Esophagus muscularis mucosa (tissue), 4 donors: ENCODE measurements at regions not wholly inside any gene's neighbourhood (a gene's known extent, or its start where the extent isn't known, plus 50 kb on each side); places are given as distances from the start of the nearest gene placed in this dataset.
"Not testable (repeated sequence)": the region's sequence is repeated elsewhere in the genome, so short reads cannot be mapped to it uniquely, and the experiment has no call there.

Experiments
- DNase-seq: peaks from one replicate; pipeline ENCODE4 v3.0.0-alpha.2; 2017; ENCODE audit errors: extremely low spot score
- H3K27ac ChIP-seq, 4 donors: fragments of 200-600 bp; sonication (generic); replicated peaks in 1 of 4; 1 replicate in 3 of 4; 2 replicates in 1 of 4; pipeline ENCODE4 v1.5.1; 2016 to 2019; ENCODE audit warnings: mild to moderate bottlenecking in 1 of 4
- H3K27me3 ChIP-seq, 4 donors: fragments of 200-600 bp; sonication (generic); one replicate each; pipeline versions ENCODE4 v1.5.1 to v1.6.0; 2016 to 2019
- H3K36me3 ChIP-seq, 4 donors: fragments of 200-600 bp; sonication (generic); one replicate each; pipeline ENCODE4 v1.5.1; 2016 to 2019
- H3K4me1 ChIP-seq, 4 donors: fragments of 200-600 bp; sonication (generic); one replicate each; pipeline ENCODE4 v1.5.1; 2016 to 2019
- H3K4me3 ChIP-seq, 4 donors: fragments of 200-600 bp; sonication (generic); 1 replicate in 2 of 4; 2 replicates in 2 of 4; pipeline ENCODE4 v1.5.1; 2016 to 2019; ENCODE audit warnings: mild to moderate bottlenecking in 4 of 4, moderate library complexity in 1 of 4
- H3K9me3 ChIP-seq, 4 donors: fragments of 200-600 bp; sonication (generic); 1 replicate in 3 of 4; 2 replicates in 1 of 4; pipeline ENCODE4 v1.5.1; 2016 to 2019
- EP300 ChIP-seq: sonication (generic); formaldehyde crosslinking; IDR thresholded peaks from one replicate; pipeline ENCODE4 v1.6.1; 2017; ENCODE audit warnings: antibody characterized with exemption
- POLR2A ChIP-seq: fragments of 450-650 bp; IDR thresholded peaks from one replicate; pipeline ENCODE4 v1.6.1; 2017; ENCODE audit warnings: antibody characterized with exemption, moderate library complexity, mild to moderate bottlenecking, low read depth
- POLR2AphosphoS5 ChIP-seq, 2 donors: sonication (generic); formaldehyde crosslinking; IDR thresholded peaks; one replicate each; pipeline ENCODE4 v1.6.1; 2017; ENCODE audit warnings: antibody characterized with exemption in 2 of 2
- WGBS: methylation state at CpG from one replicate; pipeline ENCODE4 v1.1.5; 2018; 5-methylcytosine and 5-hydroxymethylcytosine counted together
- intact Hi-C: fragments of 100-400 bp; cut with DNase I; formaldehyde crosslinking; loops from one replicate; pipeline ENCODE4 v1.15.1; 2023

GRCh38 chr7:1620176-1620575 is 49.9 kb upstream of the ELFN1 start:
- H3K27ac ChIP-seq, intact Hi-C loops, DNase-seq, H3K4me3 ChIP-seq, H3K9me3 ChIP-seq, H3K36me3 ChIP-seq, H3K4me1 ChIP-seq: not testable (repeated sequence)
- WGBS = 91% methylated on average over 17 of the region's 17 CpGs
- H3K27me3 ChIP-seq = peaks cover 0 to 67% (median 0%) of the 10 kb centered on the region in 4 donors

GRCh38 chr7:1619152-1620079 is 49.6 kb upstream of the PSMG3 start:
- no peak overlapping the region for H3K4me3 ChIP-seq
- intact Hi-C loops = no loop called here
- WGBS = 90% methylated on average over 51 of the region's 54 CpGs
- H3K4me1 ChIP-seq = no peaks in the 10 kb centered on the region
- no peaks in the 10 kb centered on the region for H3K9me3 ChIP-seq
- DNase-seq = no peak
- no peak overlapping the region for H3K27ac ChIP-seq
- H3K36me3 ChIP-seq = no peaks in the 10 kb centered on the region
- peaks cover 0 to 61% (median 0%) of the 10 kb centered on the region in 4 donors for H3K27me3 ChIP-seq
- TF ChIP-seq POLR2A = no peak
- TF ChIP-seq POLR2AphosphoS5 (IDR thresholded peaks at IDR 0.05) = no peak
- TF ChIP-seq EP300 = no peak
